ENCODE measurements at regions not wholly inside any gene's neighbourhood (a gene's known extent, or its start where the extent isn't known, plus 50 kb on each side); places are given as distances from the start of the nearest gene placed in this dataset.

- ChIA-PET POLR2A (no interaction called here), CTCF (ENCODE audit: low intra/inter-chr PET ratio, low total read pairs) (no interaction called here)
- no peak overlapping the region for H3K4me3 ChIP-seq (replicated peaks in 1 of 3; ENCODE audit: insufficient read depth in 1 of 3, low read depth in 2 of 3, low read length in 3 of 3)
- no peak overlapping the region for H3K27ac ChIP-seq (ENCODE audit: extremely low read length, insufficient read depth, low read length)
- in situ Hi-C loops (cut with HindIII; ENCODE audit: extremely low pct_ligation_motif_present, low pct_unique_long_range_greater_than_20kb): no loop called here
- no peaks in the 10 kb centered on the region for H3K9me3 ChIP-seq (ENCODE audit: low read length)
- peak; percentile 78 to 80 for TF ChIP-seq MAFK (conservative IDR thresholded peaks at IDR 0.05 in 1 of 2, IDR thresholded peaks at IDR 0.05 in 1 of 2; ENCODE audit: low read length in 2 of 2)
- TF ChIP-seq, protein P1, sequence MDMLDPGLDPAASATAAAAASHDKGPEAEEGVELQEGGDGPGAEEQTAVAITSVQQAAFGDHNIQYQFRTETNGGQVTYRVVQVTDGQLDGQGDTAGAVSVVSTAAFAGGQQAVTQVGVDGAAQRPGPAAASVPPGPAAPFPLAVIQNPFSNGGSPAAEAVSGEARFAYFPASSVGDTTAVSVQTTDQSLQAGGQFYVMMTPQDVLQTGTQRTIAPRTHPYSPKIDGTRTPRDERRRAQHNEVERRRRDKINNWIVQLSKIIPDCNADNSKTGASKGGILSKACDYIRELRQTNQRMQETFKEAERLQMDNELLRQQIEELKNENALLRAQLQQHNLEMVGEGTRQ (IDR thresholded peaks at IDR 0.05; ENCODE audit: low read depth, low read length): peak; percentile 70
- TF ChIP-seq, protein P1 (CRISPR knock-in tag; IDR thresholded peaks at IDR 0.05; ENCODE audit: borderline replicate concordance): no peak
- no peak for TF ChIP-seq ZBTB4 (CRISPR knock-in tag; IDR thresholded peaks at IDR 0.05; ENCODE audit: borderline replicate concordance)
- TF ChIP-seq SYNCRIP (IDR thresholded peaks at IDR 0.05; ENCODE audit: insufficient read depth, low read depth, low read length): no peak
- peak; percentile 77 for TF ChIP-seq MAFF (IDR thresholded peaks at IDR 0.05; ENCODE audit: low read depth, low read length)
- TF ChIP-seq RAD51 (IDR thresholded peaks at IDR 0.05; ENCODE audit: borderline replicate concordance): peak; percentile 83
- H2AFZ ChIP-seq (ENCODE audit: low read length): no peak overlapping the region
- FAIRE-seq (no peak), ATAC-seq (no peak), DNase-seq (ENCODE audit: low spot score) (peak; percentile 7)
- H3K36me3 ChIP-seq (replicated peaks in 1 of 2; ENCODE audit: control insufficient read depth in 1 of 2, insufficient read depth in 2 of 2, low read length in 2 of 2): no peaks in the 10 kb centered on the region
- H3K79me2 ChIP-seq (ENCODE audit: insufficient read depth, low read length): no peaks in the 10 kb centered on the region
- BruUV-seq (replicated peaks): no TSS peak
- H3K27me3 ChIP-seq (ENCODE audit: control insufficient read depth in 1 of 2, insufficient read depth in 2 of 2, low read length in 2 of 2): no peaks in the 10 kb centered on the region
- WGBS (ENCODE audit: low lambda C conversion rate): 14% methylated on average over 9 of the region's 9 CpGs
- no peaks in the 10 kb centered on the region for H3K4me1 ChIP-seq (ENCODE audit: insufficient read depth, low read length)
- H3K4me2 ChIP-seq (ENCODE audit: low read depth, low read length): no peak overlapping the region
- H3K9ac ChIP-seq (ENCODE audit: insufficient read depth, low read depth, low read length): no peak overlapping the region
- no peaks in the 10 kb centered on the region for H4K20me1 ChIP-seq (ENCODE audit: insufficient read depth, low read length)
- intact Hi-C loops (cut with micrococcal nuclease; ENCODE audit: unreplicated experiment): no loop called here
Measured at GRCh38 chr10:58115218-58116050, 152.3 kb downstream of the IPMK start.

Data from HepG2 (cell line).